GM21723 (cell line): ENCODE measurements at regions not wholly inside any gene's neighbourhood (a gene's known extent, or its start where the extent isn't known, plus 50 kb on each side); places are given as distances from the start of the nearest gene placed in this dataset.
A peak's percentile ranks its signal among the peaks of the same experiment; 100 is the strongest.
"Not testable (repeated sequence)": the region's sequence is repeated elsewhere in the genome, so short reads cannot be mapped to it uniquely, and the experiment has no call there.

Source experiments
- ATAC-seq: cut with Tn5 transposase; IDR thresholded peaks from one replicate; pipeline ENCODE4 v1.9.1; 2021; ENCODE audit warnings: mild to moderate bottlenecking, moderate library complexity; ENCODE audit not compliant: unreplicated experiment

GRCh38 chr2:129010262-129010661 is 691.6 kb upstream of the HS6ST1 start:
- ATAC-seq: no peak

- ATAC-seq: no peak
Measured at GRCh38 chr2:129011466-129012061, 692.9 kb upstream of the HS6ST1 start.

- ATAC-seq: no peak
Measured at GRCh38 chr2:129014432-129014831, 695.8 kb upstream of the HS6ST1 start.

- no peak for ATAC-seq
Measured at GRCh38 chr2:129015397-129016285, 697.0 kb upstream of the HS6ST1 start.

- no peak for ATAC-seq
Measured at GRCh38 chr2:129016972-129017371, 698.3 kb upstream of the HS6ST1 start.

GRCh38 chr2:129024796-129025195 is 706.1 kb upstream of the HS6ST1 start:
- no peak for ATAC-seq

GRCh38 chr2:129035992-129036391 is 717.3 kb upstream of the HS6ST1 start:
- ATAC-seq: no peak

GRCh38 chr2:129043677-129044076 is 725.0 kb upstream of the HS6ST1 start:
- ATAC-seq: not testable (repeated sequence)

GRCh38 chr2:129046475-129046874 is 727.8 kb upstream of the HS6ST1 start:
- ATAC-seq: not testable (repeated sequence)

GRCh38 chr2:129050101-129050500 is 731.4 kb upstream of the HS6ST1 start:
- no peak for ATAC-seq

- no peak for ATAC-seq
Measured at GRCh38 chr2:129055242-129055641, 736.6 kb upstream of the HS6ST1 start.

GRCh38 chr2:129055824-129056223 is 737.2 kb upstream of the HS6ST1 start:
- no peak for ATAC-seq

- ATAC-seq: no peak
Measured at GRCh38 chr2:129056309-129056958, 737.8 kb upstream of the HS6ST1 start.

GRCh38 chr2:129056959-129057317 is 738.3 kb upstream of the HS6ST1 start:
- no peak for ATAC-seq

- no peak for ATAC-seq
Measured at GRCh38 chr2:129058981-129059380, 740.3 kb upstream of the HS6ST1 start.

- no peak for ATAC-seq
Measured at GRCh38 chr2:129059476-129059875, 740.8 kb upstream of the HS6ST1 start.

GRCh38 chr2:129061069-129061768 is 742.6 kb upstream of the HS6ST1 start:
- ATAC-seq: peak; percentile 82

GRCh38 chr2:129061769-129062121 is 743.1 kb upstream of the HS6ST1 start:
- ATAC-seq: no peak

GRCh38 chr2:129062146-129062912 is 743.7 kb upstream of the HS6ST1 start:
- no peak for ATAC-seq

- no peak for ATAC-seq
Measured at GRCh38 chr2:129067070-129067469, 748.4 kb upstream of the HS6ST1 start.

- no peak for ATAC-seq
Measured at GRCh38 chr2:129067953-129068352, 749.3 kb upstream of the HS6ST1 start.
